OCI-LY1 (cell line): ENCODE measurements at regions not wholly inside any gene's neighbourhood (a gene's known extent, or its start where the extent isn't known, plus 50 kb on each side); places are given as distances from the start of the nearest gene placed in this dataset.

Experiments used
- H2AFZ ChIP-seq: fragments of 200-600 bp; sonication (generic), shearing (Covaris generic); 2 replicates; pipeline ENCODE4 v1.6.0; 2014; ENCODE audit warnings: antibody characterized with exemption, mild to moderate bottlenecking, low read length
- H3F3A ChIP-seq: fragments of 200-600 bp; sonication (generic), shearing (Covaris generic); 2 replicates; pipeline ENCODE4 v1.6.0; 2014; ENCODE audit warnings: mild to moderate bottlenecking, antibody characterized with exemption, low read length, moderate library complexity; ENCODE audit not compliant: insufficient read depth
- H3K27ac ChIP-seq: fragments of 200-600 bp; sonication (generic); 2 replicates; pipeline ENCODE4 v1.5.1; 2014; ENCODE audit warnings: low read length, mixed run types, mild to moderate bottlenecking, low read depth; ENCODE audit not compliant: poor library complexity, severe bottlenecking
- H3K27me3 ChIP-seq: fragments of 200-600 bp; sonication (generic); 2 replicates; pipeline ENCODE4 v1.6.0; 2014; ENCODE audit warnings: antibody characterized with exemption, mild to moderate bottlenecking, low read length, moderate library complexity; ENCODE audit not compliant: insufficient read depth
- H3K36me3 ChIP-seq: fragments of 200-600 bp; sonication (generic); 2 replicates; pipeline ENCODE4 v1.6.1; 2014; ENCODE audit warnings: mild to moderate bottlenecking, antibody characterized with exemption, low read length, moderate library complexity, mixed read lengths; ENCODE audit not compliant: insufficient read depth
- H3K4me1 ChIP-seq: fragments of 200-600 bp; sonication (generic); 2 replicates; pipeline ENCODE4 v1.5.1; 2014; ENCODE audit warnings: mild to moderate bottlenecking, low read length, moderate library complexity; ENCODE audit not compliant: insufficient read depth, severe bottlenecking
- H3K4me2 ChIP-seq: fragments of 200-600 bp; sonication (generic), shearing (Covaris generic); 2 replicates; pipeline ENCODE4 v1.6.1; 2014; ENCODE audit warnings: low read length
- H3K4me3 ChIP-seq: fragments of 200-600 bp; sonication (generic); 2 replicates; pipeline ENCODE4 v1.5.1; 2014; ENCODE audit warnings: low read length, low read depth, mild to moderate bottlenecking, mixed read lengths; ENCODE audit not compliant: poor library complexity, severe bottlenecking
- H3K79me2 ChIP-seq: fragments of 200-600 bp; shearing (Covaris generic); 2 replicates; pipeline ENCODE4 v1.6.1; 2016; ENCODE audit warnings: mixed run types, low read length, mixed read lengths; ENCODE audit not compliant: insufficient read depth
- H3K9ac ChIP-seq: fragments of 200-600 bp; sonication (generic), shearing (Covaris generic); 2 replicates; pipeline ENCODE4 v1.6.1; 2014; ENCODE audit warnings: mild to moderate bottlenecking, low read length, mixed read lengths
- H3K9me2 ChIP-seq: fragments of 200-600 bp; sonication (generic), shearing (Covaris generic); 2 replicates; pipeline ENCODE4 v1.6.1; 2014; ENCODE audit warnings: low read depth, mild to moderate bottlenecking, low read length, mixed read lengths
- H3K9me3 ChIP-seq: fragments of 200-600 bp; shearing (Covaris generic); 2 replicates; pipeline ENCODE4 v1.6.1; 2014; ENCODE audit warnings: low read length, mixed read lengths
- H4K20me1 ChIP-seq: fragments of 200-600 bp; sonication (generic), shearing (Covaris generic); 2 replicates; pipeline ENCODE4 v1.6.0; 2016; ENCODE audit warnings: mild to moderate bottlenecking, low read length; ENCODE audit not compliant: insufficient read depth
- EZH2 ChIP-seq: fragments of 200-600 bp; sonication (generic), shearing (Covaris generic); IDR thresholded peaks from 2 replicates; pipeline ENCODE4 v1.8.0; 2017; ENCODE audit warnings: borderline replicate concordance, mixed run types, mild to moderate bottlenecking, antibody characterized with exemption, low read length, moderate library complexity, mixed read lengths
- TF ChIP-seq, protein P1 (sequence below): fragments of 200-600 bp; sonication (generic), shearing (Covaris generic); IDR thresholded peaks from 2 replicates; pipeline ENCODE4 v1.5.1; 2017; ENCODE audit warnings: mild to moderate bottlenecking, antibody characterized with exemption, low read length, moderate library complexity, mixed read lengths

DNA sequence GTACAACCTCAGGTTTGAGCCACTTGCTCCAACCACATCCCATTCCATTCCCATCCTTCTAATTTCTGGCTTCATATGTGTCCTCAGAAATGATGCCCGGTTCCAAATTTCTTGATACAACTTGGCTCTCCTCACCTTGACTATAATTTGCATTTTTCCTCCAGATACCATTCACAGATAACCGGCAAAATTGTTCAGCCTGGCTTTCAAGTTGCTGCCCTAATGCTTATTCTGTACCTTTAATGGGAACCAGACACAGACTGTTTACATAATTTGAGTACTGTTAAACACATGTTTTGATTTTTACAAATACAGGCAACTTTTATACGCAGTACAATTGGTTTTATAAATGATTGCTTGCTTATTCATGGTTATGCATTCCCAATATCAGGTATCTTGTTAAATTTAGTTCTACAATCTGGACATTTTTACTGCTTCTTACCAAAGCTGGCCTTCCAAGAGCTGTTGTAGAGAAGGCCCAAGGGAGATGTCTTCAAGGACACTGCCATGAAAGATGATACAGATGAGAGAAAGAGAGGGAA, 649.5 kb upstream of the CAMK1G start:
- Histone ChIP-seq H4K20me1 (no peaks in the 10 kb centered on the region), H3K9me3 (no peaks in the 10 kb centered on the region), H3K9me2 (no peaks in the 10 kb centered on the region), H3K9ac (no peak overlapping the region), H3K27me3 (no peaks in the 10 kb centered on the region), H3K4me3 (no peak overlapping the region), H3K4me1 (no peaks in the 10 kb centered on the region), H3F3A (no peaks in the 10 kb centered on the region), H2AFZ (no peak overlapping the region), H3K79me2 (no peaks in the 10 kb centered on the region), H3K4me2 (no peak overlapping the region), H3K36me3 (no peaks in the 10 kb centered on the region), H3K27ac (no peak overlapping the region)
- TF ChIP-seq, protein P1, sequence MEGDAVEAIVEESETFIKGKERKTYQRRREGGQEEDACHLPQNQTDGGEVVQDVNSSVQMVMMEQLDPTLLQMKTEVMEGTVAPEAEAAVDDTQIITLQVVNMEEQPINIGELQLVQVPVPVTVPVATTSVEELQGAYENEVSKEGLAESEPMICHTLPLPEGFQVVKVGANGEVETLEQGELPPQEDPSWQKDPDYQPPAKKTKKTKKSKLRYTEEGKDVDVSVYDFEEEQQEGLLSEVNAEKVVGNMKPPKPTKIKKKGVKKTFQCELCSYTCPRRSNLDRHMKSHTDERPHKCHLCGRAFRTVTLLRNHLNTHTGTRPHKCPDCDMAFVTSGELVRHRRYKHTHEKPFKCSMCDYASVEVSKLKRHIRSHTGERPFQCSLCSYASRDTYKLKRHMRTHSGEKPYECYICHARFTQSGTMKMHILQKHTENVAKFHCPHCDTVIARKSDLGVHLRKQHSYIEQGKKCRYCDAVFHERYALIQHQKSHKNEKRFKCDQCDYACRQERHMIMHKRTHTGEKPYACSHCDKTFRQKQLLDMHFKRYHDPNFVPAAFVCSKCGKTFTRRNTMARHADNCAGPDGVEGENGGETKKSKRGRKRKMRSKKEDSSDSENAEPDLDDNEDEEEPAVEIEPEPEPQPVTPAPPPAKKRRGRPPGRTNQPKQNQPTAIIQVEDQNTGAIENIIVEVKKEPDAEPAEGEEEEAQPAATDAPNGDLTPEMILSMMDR = no peak
- TF ChIP-seq EZH2 = no peak

DNA sequence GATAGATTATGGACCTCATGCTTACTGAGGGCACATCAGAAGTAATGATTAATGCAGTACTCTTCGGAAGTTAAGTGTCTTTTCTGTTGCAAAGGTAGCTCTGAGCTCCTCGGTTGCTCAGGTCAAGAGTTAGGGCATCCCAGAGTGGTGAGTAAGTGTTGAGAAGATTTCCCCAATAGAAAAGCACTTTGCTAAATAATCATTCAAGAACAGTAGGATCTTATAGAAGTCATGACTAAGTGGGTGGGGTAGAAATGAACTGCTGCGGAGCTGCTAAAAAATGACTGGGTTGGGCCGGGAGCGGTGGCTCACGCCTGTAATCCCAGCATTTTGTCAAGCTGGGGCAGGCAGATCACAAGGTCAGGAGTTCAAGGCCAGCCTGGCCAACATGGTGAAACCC, 648.6 kb upstream of the CAMK1G start:
- Histone ChIP-seq H3F3A (no peaks in the 10 kb centered on the region), H3K36me3 (no peaks in the 10 kb centered on the region), H3K9me2 (no peaks in the 10 kb centered on the region), H3K27me3 (no peaks in the 10 kb centered on the region), H3K27ac (no peak overlapping the region), H3K79me2 (no peaks in the 10 kb centered on the region), H3K4me3 (no peak overlapping the region), H3K9me3 (no peaks in the 10 kb centered on the region), H4K20me1 (no peaks in the 10 kb centered on the region), H3K4me2 (no peak overlapping the region), H2AFZ (no peak overlapping the region), H3K4me1 (no peaks in the 10 kb centered on the region), H3K9ac (no peak overlapping the region)
- TF ChIP-seq, protein P1 = no peak
- TF ChIP-seq EZH2 = no peak

DNA sequence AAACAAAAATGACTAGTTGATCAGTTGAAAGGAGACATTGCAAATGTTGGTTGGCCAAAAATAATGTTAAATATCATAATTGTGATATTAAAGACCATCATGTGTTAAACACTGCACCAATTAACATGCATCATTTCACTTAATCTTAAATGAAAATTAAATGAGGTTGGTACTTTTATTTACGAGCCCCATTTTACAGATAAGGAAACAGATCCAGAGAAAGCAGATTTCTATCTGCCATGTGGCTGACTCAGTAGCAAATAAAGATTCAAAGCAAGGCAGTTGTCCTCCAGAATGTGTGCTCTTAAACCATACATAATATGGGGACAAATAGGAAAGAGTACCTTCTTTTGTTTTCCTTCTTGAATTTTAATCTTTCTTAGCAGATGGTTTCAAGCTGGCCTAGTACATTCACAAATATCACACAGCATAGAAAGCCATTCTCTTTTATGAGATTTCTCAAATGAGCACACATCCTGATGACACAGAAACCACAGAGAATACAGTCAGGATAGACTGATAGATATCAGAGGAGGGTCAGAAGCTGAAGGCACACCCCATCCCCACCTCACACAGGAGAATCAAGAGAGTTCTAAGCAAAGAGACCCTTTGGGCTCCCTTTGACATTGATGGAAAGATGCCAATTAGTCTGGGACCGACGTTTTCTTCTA, 647.9 kb upstream of the CAMK1G start:
- H3K4me2 ChIP-seq = no peak overlapping the region
- TF ChIP-seq, protein P1 = no peak
- no peak for TF ChIP-seq EZH2

More for the DNA sequence above, 647.9 kb upstream of the CAMK1G start:
- no peak overlapping the region for H3K9ac ChIP-seq
- H3F3A ChIP-seq = no peaks in the 10 kb centered on the region
- no peaks in the 10 kb centered on the region for H3K36me3 ChIP-seq
- no peaks in the 10 kb centered on the region for H3K4me1 ChIP-seq
- no peaks in the 10 kb centered on the region for H3K9me2 ChIP-seq
- H3K4me3 ChIP-seq = no peak overlapping the region
- H3K27ac ChIP-seq = no peak overlapping the region
- H2AFZ ChIP-seq = no peak overlapping the region
- H3K79me2 ChIP-seq = no peaks in the 10 kb centered on the region
- no peaks in the 10 kb centered on the region for H3K27me3 ChIP-seq
- H3K9me3 ChIP-seq = no peaks in the 10 kb centered on the region
- no peaks in the 10 kb centered on the region for H4K20me1 ChIP-seq
